HG02943 (cell line): ENCODE measurements at regions not wholly inside any gene's neighbourhood (a gene's known extent, or its start where the extent isn't known, plus 50 kb on each side); places are given as distances from the start of the nearest gene placed in this dataset.
"Not testable (repeated sequence)": the region's sequence is repeated elsewhere in the genome, so short reads cannot be mapped to it uniquely, and the experiment has no call there.

Experiments
- ATAC-seq: cut with Tn5 transposase; IDR thresholded peaks from one replicate; pipeline ENCODE4 v1.9.1; 2021; ENCODE audit warnings: mild to moderate bottlenecking, low read depth, moderate library complexity; ENCODE audit not compliant: unreplicated experiment

GRCh38 chr2:53167227-53167626 lies 600.4 kb upstream of the CHAC2 start:
- no peak for ATAC-seq

- no peak for ATAC-seq
These were observed 617.5 kb upstream of the CHAC2 start for GRCh38 chr2:53150146-53150545.

GRCh38 chr2:53148221-53148620 lies 619.4 kb upstream of the CHAC2 start:
- no peak for ATAC-seq

GRCh38 chr2:53131416-53131815 lies 636.2 kb upstream of the CHAC2 start:
- no peak for ATAC-seq

- no peak for ATAC-seq
These were observed 637.1 kb upstream of the CHAC2 start for GRCh38 chr2:53130441-53130943.

GRCh38 chr2:53129851-53130250 lies 637.8 kb upstream of the CHAC2 start:
- no peak for ATAC-seq

GRCh38 chr2:53127061-53127650 lies 640.4 kb upstream of the CHAC2 start:
- ATAC-seq: no peak

- no peak for ATAC-seq
These were observed 652.6 kb upstream of the CHAC2 start for GRCh38 chr2:53114991-53115390.

GRCh38 chr2:53114582-53114981 lies 653.0 kb upstream of the CHAC2 start:
- ATAC-seq: no peak

- not testable (repeated sequence) for ATAC-seq
These were observed 655.2 kb upstream of the CHAC2 start for GRCh38 chr2:53112408-53112807.

GRCh38 chr2:53111406-53111805 lies 656.2 kb upstream of the CHAC2 start:
- ATAC-seq: no peak

GRCh38 chr2:53111004-53111403 lies 656.6 kb upstream of the CHAC2 start:
- ATAC-seq: no peak

- no peak for ATAC-seq
These were observed 659.4 kb upstream of the CHAC2 start for GRCh38 chr2:53108246-53108645.

GRCh38 chr2:53104263-53104662 lies 663.3 kb upstream of the CHAC2 start:
- ATAC-seq: no peak

GRCh38 chr2:53103679-53104078 lies 663.9 kb upstream of the CHAC2 start:
- no peak for ATAC-seq

- no peak for ATAC-seq
These were observed 668.9 kb upstream of the CHAC2 start for GRCh38 chr2:53098696-53099078.

- no peak for ATAC-seq
These were observed 671.3 kb upstream of the CHAC2 start for GRCh38 chr2:53096351-53096750.

- ATAC-seq: no peak
These were observed 671.9 kb upstream of the CHAC2 start for GRCh38 chr2:53095664-53096063.

- ATAC-seq: no peak
These were observed 672.4 kb upstream of the CHAC2 start for GRCh38 chr2:53095227-53095626.

GRCh38 chr2:53093355-53093754 lies 674.2 kb upstream of the CHAC2 start:
- no peak for ATAC-seq

GRCh38 chr2:53091183-53091582 lies 676.4 kb upstream of the CHAC2 start:
- ATAC-seq: no peak

GRCh38 chr2:53087874-53088461 lies 679.6 kb upstream of the CHAC2 start:
- ATAC-seq: no peak
